Left colon (tissue), 2 donors: ENCODE measurements at regions not wholly inside any gene's neighbourhood (a gene's known extent, or its start where the extent isn't known, plus 50 kb on each side); places are given as distances from the start of the nearest gene placed in this dataset.

ENCODE experiments used
- ATAC-seq: fragments of 200-7000 bp; cut with Tn5 transposase; one replicate; pipeline ENCODE4 v1.9.1; 2020; ENCODE audit warnings: mild to moderate bottlenecking, moderate library complexity
- DNase-seq, 2 donors: peaks; one replicate each; pipeline ENCODE4 v3.0.0-alpha.2; 2020
- intact Hi-C, 2 donors: fragments of 100-400 bp; cut with DNase I in 1 of 2; cut with micrococcal nuclease in 1 of 2; formaldehyde crosslinking; loops; one replicate each; pipeline versions ENCODE4 v1.11.2 to v1.14.0; 2022; cut with DNase I, micrococcal nuclease
- donor health status: DM: no; HTN: no; CAD: no.
- donor health status: DM: yes; HTN: yes; CAD: no.

- no peak for DNase-seq
- intact Hi-C loops: no loop called here
- no peak for ATAC-seq
These were observed 129.2 kb upstream of the TRIM2 start for GRCh38 chr4:153074936-153075630.

GRCh38 chr4:153075836-153076518 lies 128.3 kb upstream of the TRIM2 start:
- ATAC-seq (no peak), DNase-seq (no peak)
- intact Hi-C loops: no loop called here

GRCh38 chr4:153076861-153077260 lies 127.4 kb upstream of the TRIM2 start:
- DNase-seq (no peak), ATAC-seq (no peak)
- intact Hi-C loops: no loop called here

GRCh38 chr4:153079857-153080391 lies 124.3 kb upstream of the TRIM2 start:
- DNase-seq: no peak
- intact Hi-C loops: loop anchor here in 1 of 2 donors (5.0 kb wide), 1 partner anchor 233 kb away; no protein-coding TSS in a partner anchor
- no peak for ATAC-seq

GRCh38 chr4:153081006-153081580 lies 123.2 kb upstream of the TRIM2 start:
- ATAC-seq (no peak), DNase-seq (no peak)
- intact Hi-C loops: loop anchor here in 1 of 2 donors (5.0 kb wide), 1 partner anchor 234 kb away; no protein-coding TSS in a partner anchor

- ATAC-seq: no peak
- no peak for DNase-seq
- intact Hi-C loops: loop anchor here in 1 of 2 donors (5.0 kb wide), 1 partner anchor 234 kb away; no protein-coding TSS in a partner anchor
These were observed 122.5 kb upstream of the TRIM2 start for GRCh38 chr4:153081693-153082092.

GRCh38 chr4:153082322-153083301 lies 121.6 kb upstream of the TRIM2 start:
- intact Hi-C loops: loop anchor here in 1 of 2 donors (5.0 kb wide), 1 partner anchor 235 kb away; no protein-coding TSS in a partner anchor
- ATAC-seq (no peak), DNase-seq (no peak)

GRCh38 chr4:153083447-153083947 lies 120.7 kb upstream of the TRIM2 start:
- ATAC-seq (peak; percentile 96), DNase-seq (peak; percentile 63 to 66)
- intact Hi-C loops: loop anchor here in 1 of 2 donors (5.0 kb wide), 1 partner anchor 236 kb away; no protein-coding TSS in a partner anchor

GRCh38 chr4:153084224-153084979 lies 119.8 kb upstream of the TRIM2 start:
- ATAC-seq: no peak
- no peak for DNase-seq
- intact Hi-C loops: loop anchor here in 1 of 2 donors (2.0 to 5.0 kb wide), 2 partner anchors 40 to 237 kb away; no protein-coding TSS in a partner anchor

- ATAC-seq: peak; percentile 67
- intact Hi-C loops: loop anchor here (2.0 to 5.0 kb wide), 3 partner anchors 40 to 238 kb away; no protein-coding TSS in a partner anchor
- peak; percentile 41 to 81 for DNase-seq
These were observed 119.1 kb upstream of the TRIM2 start for GRCh38 chr4:153084980-153085630.

- DNase-seq: no peak
- ATAC-seq: no peak
- intact Hi-C loops: loop anchor here in 1 of 2 donors (5.0 kb wide), 1 partner anchor 40 kb away; no protein-coding TSS in a partner anchor
These were observed 116.5 kb upstream of the TRIM2 start for GRCh38 chr4:153087671-153088194.

GRCh38 chr4:153089742-153090141 lies 114.5 kb upstream of the TRIM2 start:
- DNase-seq (no peak), ATAC-seq (no peak)
- intact Hi-C loops: loop anchor here in 1 of 2 donors (5.0 kb wide), 1 partner anchor 38 kb away; no protein-coding TSS in a partner anchor

- intact Hi-C loops: no loop called here
- ATAC-seq (no peak), DNase-seq (no peak)
These were observed 114.1 kb upstream of the TRIM2 start for GRCh38 chr4:153090181-153090580.

GRCh38 chr4:153090670-153091385 lies 113.4 kb upstream of the TRIM2 start:
- intact Hi-C loops: no loop called here
- ATAC-seq (peak; percentile 76), DNase-seq (no peak)

GRCh38 chr4:153093396-153093795 lies 110.8 kb upstream of the TRIM2 start:
- intact Hi-C loops: no loop called here
- no peak for ATAC-seq
- no peak for DNase-seq

GRCh38 chr4:153093802-153094201 lies 110.4 kb upstream of the TRIM2 start:
- ATAC-seq: no peak
- intact Hi-C loops: no loop called here
- DNase-seq: no peak
